ENCODE measurements at regions not wholly inside any gene's neighbourhood (a gene's known extent, or its start where the extent isn't known, plus 50 kb on each side); places are given as distances from the start of the nearest gene placed in this dataset.

DNA sequence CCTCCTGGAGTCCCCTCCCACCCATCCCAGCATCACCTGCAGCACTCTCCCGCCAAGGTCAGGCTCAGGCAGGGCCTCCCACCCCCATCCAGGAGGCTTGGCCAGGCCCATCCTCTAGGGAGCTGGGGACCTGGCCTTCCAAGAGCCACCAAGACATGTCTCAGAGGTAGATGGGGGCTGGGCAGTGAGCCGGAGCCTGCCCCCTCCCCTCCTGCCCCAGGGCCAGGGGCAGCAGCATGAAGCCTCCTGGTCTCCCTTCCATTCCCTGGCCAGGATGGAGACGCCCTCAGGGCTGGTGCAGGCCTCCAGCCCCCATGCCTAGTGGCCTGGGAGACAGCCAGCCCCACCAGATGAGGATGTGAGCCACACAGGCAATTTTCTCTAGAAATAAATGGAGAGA, 69.3 kb upstream of the C14orf180 start:
- TF ChIP-seq, protein P1, sequence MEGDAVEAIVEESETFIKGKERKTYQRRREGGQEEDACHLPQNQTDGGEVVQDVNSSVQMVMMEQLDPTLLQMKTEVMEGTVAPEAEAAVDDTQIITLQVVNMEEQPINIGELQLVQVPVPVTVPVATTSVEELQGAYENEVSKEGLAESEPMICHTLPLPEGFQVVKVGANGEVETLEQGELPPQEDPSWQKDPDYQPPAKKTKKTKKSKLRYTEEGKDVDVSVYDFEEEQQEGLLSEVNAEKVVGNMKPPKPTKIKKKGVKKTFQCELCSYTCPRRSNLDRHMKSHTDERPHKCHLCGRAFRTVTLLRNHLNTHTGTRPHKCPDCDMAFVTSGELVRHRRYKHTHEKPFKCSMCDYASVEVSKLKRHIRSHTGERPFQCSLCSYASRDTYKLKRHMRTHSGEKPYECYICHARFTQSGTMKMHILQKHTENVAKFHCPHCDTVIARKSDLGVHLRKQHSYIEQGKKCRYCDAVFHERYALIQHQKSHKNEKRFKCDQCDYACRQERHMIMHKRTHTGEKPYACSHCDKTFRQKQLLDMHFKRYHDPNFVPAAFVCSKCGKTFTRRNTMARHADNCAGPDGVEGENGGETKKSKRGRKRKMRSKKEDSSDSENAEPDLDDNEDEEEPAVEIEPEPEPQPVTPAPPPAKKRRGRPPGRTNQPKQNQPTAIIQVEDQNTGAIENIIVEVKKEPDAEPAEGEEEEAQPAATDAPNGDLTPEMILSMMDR (tag by site-specific recombination; IDR thresholded peaks at IDR 0.05), result no peak
- TF ChIP-seq, protein P2, sequence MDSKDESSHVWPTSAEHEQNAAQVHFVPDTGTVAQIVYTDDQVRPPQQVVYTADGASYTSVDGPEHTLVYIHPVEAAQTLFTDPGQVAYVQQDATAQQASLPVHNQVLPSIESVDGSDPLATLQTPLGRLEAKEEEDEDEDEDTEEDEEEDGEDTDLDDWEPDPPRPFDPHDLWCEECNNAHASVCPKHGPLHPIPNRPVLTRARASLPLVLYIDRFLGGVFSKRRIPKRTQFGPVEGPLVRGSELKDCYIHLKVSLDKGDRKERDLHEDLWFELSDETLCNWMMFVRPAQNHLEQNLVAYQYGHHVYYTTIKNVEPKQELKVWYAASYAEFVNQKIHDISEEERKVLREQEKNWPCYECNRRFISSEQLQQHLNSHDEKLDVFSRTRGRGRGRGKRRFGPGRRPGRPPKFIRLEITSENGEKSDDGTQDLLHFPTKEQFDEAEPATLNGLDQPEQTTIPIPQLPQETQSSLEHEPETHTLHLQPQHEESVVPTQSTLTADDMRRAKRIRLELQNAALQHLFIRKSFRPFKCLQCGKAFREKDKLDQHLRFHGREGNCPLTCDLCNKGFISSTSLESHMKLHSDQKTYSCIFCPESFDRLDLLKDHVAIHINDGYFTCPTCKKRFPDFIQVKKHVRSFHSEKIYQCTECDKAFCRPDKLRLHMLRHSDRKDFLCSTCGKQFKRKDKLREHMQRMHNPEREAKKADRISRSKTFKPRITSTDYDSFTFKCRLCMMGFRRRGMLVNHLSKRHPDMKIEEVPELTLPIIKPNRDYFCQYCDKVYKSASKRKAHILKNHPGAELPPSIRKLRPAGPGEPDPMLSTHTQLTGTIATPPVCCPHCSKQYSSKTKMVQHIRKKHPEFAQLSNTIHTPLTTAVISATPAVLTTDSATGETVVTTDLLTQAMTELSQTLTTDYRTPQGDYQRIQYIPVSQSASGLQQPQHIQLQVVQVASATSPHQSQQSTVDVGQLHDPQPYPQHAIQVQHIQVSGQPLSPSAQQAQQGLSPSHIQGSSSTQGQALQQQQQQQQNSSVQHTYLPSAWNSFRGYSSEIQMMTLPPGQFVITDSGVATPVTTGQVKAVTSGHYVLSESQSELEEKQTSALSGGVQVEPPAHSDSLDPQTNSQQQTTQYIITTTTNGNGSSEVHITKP (tag by site-specific recombination; IDR thresholded peaks at IDR 0.05), result no peak
- TF ChIP-seq ZBTB8A (tag by site-specific recombination; IDR thresholded peaks at IDR 0.05), result no peak
- no peak for TF ChIP-seq YY1 (tag by site-specific recombination; IDR thresholded peaks at IDR 0.05)
- no peak for TF ChIP-seq ZNF121 (tag by site-specific recombination; IDR thresholded peaks at IDR 0.05)
- no peak for TF ChIP-seq RBAK (tag by site-specific recombination; IDR thresholded peaks at IDR 0.05)
- no peak for TF ChIP-seq ZNF16 (tag by site-specific recombination; IDR thresholded peaks at IDR 0.05; ENCODE audit: low read depth)

Data from HEK293 (cell line).